Lower lobe of right lung (tissue), 2 donors: ENCODE measurements at regions not wholly inside any gene's neighbourhood (a gene's known extent, or its start where the extent isn't known, plus 50 kb on each side); places are given as distances from the start of the nearest gene placed in this dataset.

Experiments
- ATAC-seq, 2 donors: fragments of 200-7000 bp; cut with Tn5 transposase; one replicate each; pipeline ENCODE4 v1.9.1; 2020 to 2022; ENCODE audit warnings: mild to moderate bottlenecking in 2 of 2, moderate library complexity in 2 of 2
- DNase-seq: peaks from one replicate; pipeline ENCODE4 v3.0.0-alpha.2; 2020
- H3K27ac ChIP-seq: fragments of 200-600 bp; one replicate; pipeline ENCODE4 v1.8.0; 2022
- H3K27me3 ChIP-seq: fragments of 200-600 bp; one replicate; pipeline ENCODE4 v1.8.0; 2022; ENCODE audit warnings: low read depth
- H3K36me3 ChIP-seq: fragments of 200-600 bp; one replicate; pipeline ENCODE4 v1.8.0; 2022; ENCODE audit warnings: mild to moderate bottlenecking
- H3K4me1 ChIP-seq: fragments of 200-600 bp; one replicate; pipeline ENCODE4 v1.8.0; 2022
- H3K4me3 ChIP-seq: fragments of 200-600 bp; one replicate; pipeline ENCODE4 v1.8.0; 2022; ENCODE audit warnings: mild to moderate bottlenecking
- H3K9me3 ChIP-seq: fragments of 200-600 bp; one replicate; pipeline ENCODE4 v1.8.0; 2022
- CTCF ChIP-seq: fragments of 200-600 bp; IDR thresholded peaks from one replicate; pipeline ENCODE4 v1.8.0; 2022; ENCODE audit warnings: antibody characterized with exemption, mild to moderate bottlenecking
- intact Hi-C: fragments of 100-400 bp; cut with DNase I; formaldehyde crosslinking; loops from one replicate; pipeline ENCODE4 v1.11.0; 2022
- donor health status: DM: no; HTN: yes; CAD: no; lungs with severe emphysema.

GRCh38 chr1:106439475-106439874, 617.0 kb upstream of the PRMT6 start:
- Histone ChIP-seq H3K4me1 (no peaks in the 10 kb centered on the region), H3K9me3 (no peaks in the 10 kb centered on the region), H3K36me3 (no peaks in the 10 kb centered on the region), H3K27me3 (no peaks in the 10 kb centered on the region), H3K27ac (no peak overlapping the region), H3K4me3 (no peak overlapping the region)
- DNase-seq (no peak), ATAC-seq (no peak)
- no peak for TF ChIP-seq CTCF
- intact Hi-C loops: no loop called here

- no peaks in the 10 kb centered on the region for H3K4me1 ChIP-seq
- no peak for ATAC-seq
- intact Hi-C loops: no loop called here
- H3K27me3 ChIP-seq: no peaks in the 10 kb centered on the region
- H3K27ac ChIP-seq: no peak overlapping the region
- no peaks in the 10 kb centered on the region for H3K9me3 ChIP-seq
- no peak for DNase-seq
- H3K4me3 ChIP-seq: no peak overlapping the region
- H3K36me3 ChIP-seq: no peaks in the 10 kb centered on the region
- no peak for TF ChIP-seq CTCF
Observed at GRCh38 chr1:106447466-106447865, 609.0 kb upstream of the PRMT6 start.

GRCh38 chr1:106456832-106457231, 599.6 kb upstream of the PRMT6 start:
- intact Hi-C loops: no loop called here
- ATAC-seq (no peak), DNase-seq (no peak)
- Histone ChIP-seq H3K27ac (no peak overlapping the region), H3K36me3 (no peaks in the 10 kb centered on the region), H3K4me3 (no peak overlapping the region), H3K9me3 (no peaks in the 10 kb centered on the region), H3K4me1 (no peaks in the 10 kb centered on the region), H3K27me3 (no peaks in the 10 kb centered on the region)
- TF ChIP-seq CTCF: no peak

GRCh38 chr1:106457368-106457767, 599.1 kb upstream of the PRMT6 start:
- no peak for DNase-seq
- no peaks in the 10 kb centered on the region for H3K36me3 ChIP-seq
- H3K27me3 ChIP-seq: no peaks in the 10 kb centered on the region
- TF ChIP-seq CTCF: no peak
- no peak overlapping the region for H3K27ac ChIP-seq
- ATAC-seq: no peak
- no peaks in the 10 kb centered on the region for H3K4me1 ChIP-seq
- H3K4me3 ChIP-seq: no peak overlapping the region
- H3K9me3 ChIP-seq: no peaks in the 10 kb centered on the region
- intact Hi-C loops: no loop called here

- TF ChIP-seq CTCF: no peak
- H3K9me3 ChIP-seq: no peaks in the 10 kb centered on the region
- ATAC-seq (no peak), DNase-seq (no peak)
- no peaks in the 10 kb centered on the region for H3K36me3 ChIP-seq
- no peaks in the 10 kb centered on the region for H3K27me3 ChIP-seq
- H3K4me3 ChIP-seq: no peak overlapping the region
- H3K27ac ChIP-seq: no peak overlapping the region
- intact Hi-C loops: no loop called here
- no peaks in the 10 kb centered on the region for H3K4me1 ChIP-seq
Observed at GRCh38 chr1:106458866-106459265, 597.6 kb upstream of the PRMT6 start.

- ATAC-seq (no peak), DNase-seq (no peak)
- Histone ChIP-seq H3K27me3 (no peaks in the 10 kb centered on the region), H3K4me3 (no peak overlapping the region), H3K9me3 (no peaks in the 10 kb centered on the region), H3K36me3 (no peaks in the 10 kb centered on the region), H3K4me1 (no peaks in the 10 kb centered on the region), H3K27ac (no peak overlapping the region)
- TF ChIP-seq CTCF: no peak
- intact Hi-C loops: no loop called here
Observed at GRCh38 chr1:106459418-106459817, 597.1 kb upstream of the PRMT6 start.
